NB4 (cell line): ENCODE measurements at regions not wholly inside any gene's neighbourhood (a gene's known extent, or its start where the extent isn't known, plus 50 kb on each side); places are given as distances from the start of the nearest gene placed in this dataset.

ENCODE experiments used
- POLR2A ChIP-seq: IDR thresholded peaks from 2 replicates; pipeline ENCODE4 v1.6.1; 2011; ENCODE audit warnings: mild to moderate bottlenecking; ENCODE audit not compliant: insufficient read length; ENCODE audit errors: extremely low read depth
- TF ChIP-seq, protein P1 (sequence below): IDR thresholded peaks from one replicate; pipeline ENCODE4 v1.5.1; 2012; ENCODE audit warnings: low read depth, low read length

- TF ChIP-seq POLR2A = no peak
- TF ChIP-seq, protein P1, sequence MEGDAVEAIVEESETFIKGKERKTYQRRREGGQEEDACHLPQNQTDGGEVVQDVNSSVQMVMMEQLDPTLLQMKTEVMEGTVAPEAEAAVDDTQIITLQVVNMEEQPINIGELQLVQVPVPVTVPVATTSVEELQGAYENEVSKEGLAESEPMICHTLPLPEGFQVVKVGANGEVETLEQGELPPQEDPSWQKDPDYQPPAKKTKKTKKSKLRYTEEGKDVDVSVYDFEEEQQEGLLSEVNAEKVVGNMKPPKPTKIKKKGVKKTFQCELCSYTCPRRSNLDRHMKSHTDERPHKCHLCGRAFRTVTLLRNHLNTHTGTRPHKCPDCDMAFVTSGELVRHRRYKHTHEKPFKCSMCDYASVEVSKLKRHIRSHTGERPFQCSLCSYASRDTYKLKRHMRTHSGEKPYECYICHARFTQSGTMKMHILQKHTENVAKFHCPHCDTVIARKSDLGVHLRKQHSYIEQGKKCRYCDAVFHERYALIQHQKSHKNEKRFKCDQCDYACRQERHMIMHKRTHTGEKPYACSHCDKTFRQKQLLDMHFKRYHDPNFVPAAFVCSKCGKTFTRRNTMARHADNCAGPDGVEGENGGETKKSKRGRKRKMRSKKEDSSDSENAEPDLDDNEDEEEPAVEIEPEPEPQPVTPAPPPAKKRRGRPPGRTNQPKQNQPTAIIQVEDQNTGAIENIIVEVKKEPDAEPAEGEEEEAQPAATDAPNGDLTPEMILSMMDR = no peak
Observed at GRCh38 chr5:67774267-67774552, 441.3 kb upstream of the PIK3R1 start.
